SK-N-SH treated with all-trans-retinoic acid at 6 μM for 48 hours (cell line): ENCODE measurements at regions not wholly inside any gene's neighbourhood (a gene's known extent, or its start where the extent isn't known, plus 50 kb on each side); places are given as distances from the start of the nearest gene placed in this dataset.

Source experiments
- ATAC-seq: fragments of 200-7000 bp; cut with Tn5 transposase; 3 replicates; pipeline ENCODE4 v1.9.1; 2020; ENCODE audit warnings: mild to moderate bottlenecking, moderate library complexity
- ARNTL ChIP-seq: fragments of 450-650 bp; formaldehyde crosslinking; IDR thresholded peaks from 2 replicates; pipeline ENCODE4 v1.5.0; 2020; ENCODE audit warnings: low read depth, mild to moderate bottlenecking, moderate library complexity, borderline replicate concordance
- BACH2 ChIP-seq: fragments of 250-450 bp; sonication (Bioruptor Pico); IDR thresholded peaks from 2 replicates; pipeline ENCODE4 v1.9.0; 2021; ENCODE audit warnings: mild to moderate bottlenecking, borderline replicate concordance
- CSDC2 ChIP-seq: fragments of 250-450 bp; sonication (Bioruptor Pico); IDR thresholded peaks from 2 replicates; pipeline ENCODE4 v1.5.0; 2020; ENCODE audit warnings: mild to moderate bottlenecking, moderate library complexity
- ESRRG ChIP-seq: fragments of 250-450 bp; sonication (Bioruptor Pico); IDR thresholded peaks from 2 replicates; pipeline ENCODE4 v1.6.1; 2021; ENCODE audit warnings: mild to moderate bottlenecking
- GLIS3 ChIP-seq: fragments of 250-450 bp; sonication (Bioruptor Pico); IDR thresholded peaks from 2 replicates; pipeline ENCODE4 v1.5.0; 2020; ENCODE audit warnings: mild to moderate bottlenecking, moderate library complexity
- ISL1 ChIP-seq: fragments of 250-450 bp; sonication (Bioruptor Pico); IDR thresholded peaks from 2 replicates; pipeline ENCODE4 v2.1.2; 2022; ENCODE audit warnings: mild to moderate bottlenecking, moderate library complexity
- OSR1 ChIP-seq: fragments of 250-450 bp; sonication (Bioruptor Pico); IDR thresholded peaks from 2 replicates; pipeline ENCODE4 v1.8.0; 2022; ENCODE audit warnings: moderate library complexity, mild to moderate bottlenecking, inconsistent platforms
- PPARA ChIP-seq: fragments of 250-450 bp; sonication (Bioruptor Pico); IDR thresholded peaks from 2 replicates; pipeline ENCODE4 v1.5.0; 2020; ENCODE audit warnings: mild to moderate bottlenecking, borderline replicate concordance
- RARB ChIP-seq: fragments of 250-450 bp; sonication (Bioruptor Pico); IDR thresholded peaks from 2 replicates; pipeline ENCODE4 v1.8.0; 2021; ENCODE audit warnings: mild to moderate bottlenecking, moderate library complexity
- SNAI2 ChIP-seq: fragments of 250-450 bp; sonication (Bioruptor Pico); IDR thresholded peaks from 2 replicates; pipeline ENCODE4 v1.5.0; 2020; ENCODE audit warnings: mild to moderate bottlenecking, moderate library complexity
- TCF4 ChIP-seq: fragments of 250-450 bp; sonication (Bioruptor Pico); IDR thresholded peaks from 2 replicates; pipeline ENCODE4 v1.8.0; 2021; ENCODE audit warnings: mild to moderate bottlenecking, moderate library complexity, borderline replicate concordance
- TOX ChIP-seq: fragments of 250-450 bp; sonication (Bioruptor Pico); IDR thresholded peaks from 2 replicates; pipeline ENCODE4 v1.8.0; 2021; ENCODE audit warnings: mild to moderate bottlenecking, moderate library complexity, borderline replicate concordance
- ZC3H10 ChIP-seq: fragments of 250-450 bp; sonication (Bioruptor Pico); IDR thresholded peaks from 2 replicates; pipeline ENCODE4 v1.5.1; 2021; ENCODE audit warnings: mild to moderate bottlenecking, moderate library complexity
- ZFP3 ChIP-seq: fragments of 250-450 bp; sonication (Bioruptor Pico); IDR thresholded peaks from 2 replicates; pipeline ENCODE4 v1.5.0; 2020; ENCODE audit warnings: mild to moderate bottlenecking, moderate library complexity
- ZFP30 ChIP-seq: fragments of 450-650 bp; formaldehyde crosslinking; IDR thresholded peaks from 2 replicates; pipeline ENCODE4 v1.5.0; 2022; ENCODE audit warnings: mild to moderate bottlenecking, moderate library complexity
- ZNF565 ChIP-seq: fragments of 450-650 bp; formaldehyde crosslinking; conservative IDR thresholded peaks from 2 replicates; pipeline ENCODE4 v1.5.0; 2020; ENCODE audit warnings: low read depth, mild to moderate bottlenecking, moderate library complexity
- ZNF70 ChIP-seq: fragments of 450-650 bp; formaldehyde crosslinking; IDR thresholded peaks from 2 replicates; pipeline ENCODE4 v1.5.0; 2020; ENCODE audit warnings: mild to moderate bottlenecking, moderate library complexity
- ZNF8 ChIP-seq: fragments of 450-650 bp; formaldehyde crosslinking; IDR thresholded peaks from 2 replicates; pipeline ENCODE4 v1.5.0; 2020; ENCODE audit warnings: mild to moderate bottlenecking, moderate library complexity
- TF ChIP-seq, protein P1 (sequence below): fragments of 250-450 bp; sonication (Bioruptor Pico); IDR thresholded peaks from 2 replicates; pipeline ENCODE4 v1.5.1; 2021; ENCODE audit warnings: mild to moderate bottlenecking, moderate library complexity
- TF ChIP-seq, protein P2 (sequence below): fragments of 250-450 bp; sonication (Bioruptor Pico); IDR thresholded peaks from 2 replicates; pipeline ENCODE4 v1.5.0; 2020; ENCODE audit warnings: mild to moderate bottlenecking, moderate library complexity
- TF ChIP-seq, protein P3 (sequence below): fragments of 250-450 bp; sonication (Bioruptor Pico); IDR thresholded peaks from 2 replicates; pipeline ENCODE4 v1.8.0; 2021; ENCODE audit warnings: low read depth, mild to moderate bottlenecking, moderate library complexity, borderline replicate concordance
- TF ChIP-seq, protein P4 (sequence below): fragments of 250-450 bp; sonication (Bioruptor Pico); IDR thresholded peaks from 2 replicates; pipeline ENCODE4 v1.5.1; 2020; ENCODE audit warnings: low read depth, mild to moderate bottlenecking, moderate library complexity
- TF ChIP-seq, protein P5 (sequence below): fragments of 250-450 bp; sonication (Bioruptor Pico); IDR thresholded peaks from 2 replicates; pipeline ENCODE4 v1.8.0; 2020; ENCODE audit warnings: mild to moderate bottlenecking, moderate library complexity, borderline replicate concordance

DNA sequence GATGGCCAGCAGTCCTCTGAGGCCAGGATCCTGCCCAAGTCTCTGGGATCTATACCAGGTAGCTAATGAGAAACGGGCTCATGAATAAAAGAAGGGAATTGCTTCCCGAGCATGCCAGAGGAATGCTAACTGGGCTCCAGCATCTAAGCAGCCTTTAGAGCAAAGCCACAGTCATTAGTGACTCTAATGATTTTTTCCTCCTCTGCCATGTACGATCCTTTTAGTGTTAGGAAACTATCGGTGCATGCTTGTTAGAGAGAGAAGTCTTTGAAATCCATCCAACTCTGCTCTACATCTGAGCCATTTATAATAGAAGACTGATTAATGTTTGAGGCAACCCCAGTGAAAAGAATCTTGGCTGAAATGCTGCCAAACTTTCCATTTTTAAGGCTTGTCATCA lies 124.9 kb upstream of the TCERG1L start:
- no peak for ATAC-seq
- TF ChIP-seq PPARA, result no peak
- no peak for TF ChIP-seq ARNTL (CRISPR knock-in tag)
- no peak for TF ChIP-seq GLIS3
- TF ChIP-seq TOX (CRISPR knock-in tag), result no peak
- TF ChIP-seq, protein P1, sequence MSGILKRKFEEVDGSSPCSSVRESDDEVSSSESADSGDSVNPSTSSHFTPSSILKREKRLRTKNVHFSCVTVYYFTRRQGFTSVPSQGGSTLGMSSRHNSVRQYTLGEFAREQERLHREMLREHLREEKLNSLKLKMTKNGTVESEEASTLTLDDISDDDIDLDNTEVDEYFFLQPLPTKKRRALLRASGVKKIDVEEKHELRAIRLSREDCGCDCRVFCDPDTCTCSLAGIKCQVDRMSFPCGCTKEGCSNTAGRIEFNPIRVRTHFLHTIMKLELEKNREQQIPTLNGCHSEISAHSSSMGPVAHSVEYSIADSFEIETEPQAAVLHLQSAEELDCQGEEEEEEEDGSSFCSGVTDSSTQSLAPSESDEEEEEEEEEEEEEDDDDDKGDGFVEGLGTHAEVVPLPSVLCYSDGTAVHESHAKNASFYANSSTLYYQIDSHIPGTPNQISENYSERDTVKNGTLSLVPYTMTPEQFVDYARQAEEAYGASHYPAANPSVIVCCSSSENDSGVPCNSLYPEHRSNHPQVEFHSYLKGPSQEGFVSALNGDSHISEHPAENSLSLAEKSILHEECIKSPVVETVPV (CRISPR knock-in tag), result no peak
- TF ChIP-seq ESRRG (CRISPR knock-in tag), result no peak
- TF ChIP-seq OSR1 (CRISPR knock-in tag), result no peak
- TF ChIP-seq RARB (CRISPR knock-in tag), result no peak
- TF ChIP-seq ZNF70 (CRISPR knock-in tag), result no peak
- TF ChIP-seq, protein P2, sequence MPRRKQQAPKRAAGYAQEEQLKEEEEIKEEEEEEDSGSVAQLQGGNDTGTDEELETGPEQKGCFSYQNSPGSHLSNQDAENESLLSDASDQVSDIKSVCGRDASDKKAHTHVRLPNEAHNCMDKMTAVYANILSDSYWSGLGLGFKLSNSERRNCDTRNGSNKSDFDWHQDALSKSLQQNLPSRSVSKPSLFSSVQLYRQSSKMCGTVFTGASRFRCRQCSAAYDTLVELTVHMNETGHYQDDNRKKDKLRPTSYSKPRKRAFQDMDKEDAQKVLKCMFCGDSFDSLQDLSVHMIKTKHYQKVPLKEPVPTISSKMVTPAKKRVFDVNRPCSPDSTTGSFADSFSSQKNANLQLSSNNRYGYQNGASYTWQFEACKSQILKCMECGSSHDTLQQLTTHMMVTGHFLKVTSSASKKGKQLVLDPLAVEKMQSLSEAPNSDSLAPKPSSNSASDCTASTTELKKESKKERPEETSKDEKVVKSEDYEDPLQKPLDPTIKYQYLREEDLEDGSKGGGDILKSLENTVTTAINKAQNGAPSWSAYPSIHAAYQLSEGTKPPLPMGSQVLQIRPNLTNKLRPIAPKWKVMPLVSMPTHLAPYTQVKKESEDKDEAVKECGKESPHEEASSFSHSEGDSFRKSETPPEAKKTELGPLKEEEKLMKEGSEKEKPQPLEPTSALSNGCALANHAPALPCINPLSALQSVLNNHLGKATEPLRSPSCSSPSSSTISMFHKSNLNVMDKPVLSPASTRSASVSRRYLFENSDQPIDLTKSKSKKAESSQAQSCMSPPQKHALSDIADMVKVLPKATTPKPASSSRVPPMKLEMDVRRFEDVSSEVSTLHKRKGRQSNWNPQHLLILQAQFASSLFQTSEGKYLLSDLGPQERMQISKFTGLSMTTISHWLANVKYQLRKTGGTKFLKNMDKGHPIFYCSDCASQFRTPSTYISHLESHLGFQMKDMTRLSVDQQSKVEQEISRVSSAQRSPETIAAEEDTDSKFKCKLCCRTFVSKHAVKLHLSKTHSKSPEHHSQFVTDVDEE (CRISPR knock-in tag), result no peak
- no peak for TF ChIP-seq ZFP30
- TF ChIP-seq, protein P3, sequence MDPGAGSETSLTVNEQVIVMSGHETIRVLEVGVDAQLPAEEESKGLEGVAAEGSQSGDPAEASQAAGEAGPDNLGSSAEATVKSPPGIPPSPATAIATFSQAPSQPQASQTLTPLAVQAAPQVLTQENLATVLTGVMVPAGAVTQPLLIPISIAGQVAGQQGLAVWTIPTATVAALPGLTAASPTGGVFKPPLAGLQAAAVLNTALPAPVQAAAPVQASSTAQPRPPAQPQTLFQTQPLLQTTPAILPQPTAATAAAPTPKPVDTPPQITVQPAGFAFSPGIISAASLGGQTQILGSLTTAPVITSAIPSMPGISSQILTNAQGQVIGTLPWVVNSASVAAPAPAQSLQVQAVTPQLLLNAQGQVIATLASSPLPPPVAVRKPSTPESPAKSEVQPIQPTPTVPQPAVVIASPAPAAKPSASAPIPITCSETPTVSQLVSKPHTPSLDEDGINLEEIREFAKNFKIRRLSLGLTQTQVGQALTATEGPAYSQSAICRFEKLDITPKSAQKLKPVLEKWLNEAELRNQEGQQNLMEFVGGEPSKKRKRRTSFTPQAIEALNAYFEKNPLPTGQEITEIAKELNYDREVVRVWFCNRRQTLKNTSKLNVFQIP (CRISPR knock-in tag), result no peak
- no peak for TF ChIP-seq ZC3H10 (CRISPR knock-in tag)
- no peak for TF ChIP-seq TCF4 (CRISPR knock-in tag)
- no peak for TF ChIP-seq SNAI2 (CRISPR knock-in tag)
- TF ChIP-seq, all 23 proteins: peak for 0

DNA sequence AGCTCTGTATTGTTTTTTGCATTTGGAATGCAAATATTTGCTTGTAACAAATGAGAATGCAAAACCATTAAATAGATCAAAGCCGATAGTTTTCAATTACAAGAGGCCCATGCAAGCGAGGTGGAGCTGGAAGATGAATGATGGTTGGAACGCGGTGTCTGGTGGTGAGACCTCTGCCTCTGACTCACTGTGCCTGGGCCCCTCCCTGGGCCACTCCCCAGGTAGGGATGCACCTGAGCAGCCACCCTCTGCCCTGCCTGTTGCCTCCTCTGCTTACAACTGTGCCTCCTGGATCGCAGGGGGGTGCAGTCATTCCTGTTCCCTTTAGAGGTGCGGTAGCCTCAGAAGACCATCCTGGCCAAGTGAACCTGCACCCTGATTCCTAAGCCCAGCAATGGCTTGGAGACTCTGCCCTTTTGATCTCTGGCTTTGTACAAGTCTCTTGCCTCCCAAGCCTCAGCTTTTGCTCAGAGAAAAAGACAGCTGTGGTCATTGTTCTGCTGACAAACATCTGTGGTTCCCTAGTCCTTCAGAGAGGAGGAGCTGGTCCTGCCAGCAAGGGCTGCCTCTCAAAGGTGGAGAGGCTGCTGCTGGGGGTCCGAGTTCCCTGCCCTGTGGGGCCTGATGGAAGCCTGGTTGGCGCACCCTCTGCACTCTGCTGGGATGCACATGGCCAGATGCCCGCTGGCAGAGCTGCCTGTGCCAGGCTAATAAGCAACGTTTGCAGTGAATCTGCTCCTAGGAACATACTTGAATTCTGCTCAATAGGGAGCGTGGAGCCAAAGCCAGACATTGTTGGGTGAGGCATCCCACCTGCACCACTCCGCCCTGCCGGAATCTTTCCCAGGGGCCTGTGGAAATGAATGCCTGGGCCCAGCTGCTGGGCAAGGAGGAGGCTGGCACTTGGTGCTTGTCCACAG lies 126.3 kb upstream of the TCERG1L start:
- TF ChIP-seq PPARA, result no peak
- no peak for TF ChIP-seq ZNF8 (CRISPR knock-in tag)
- no peak for ATAC-seq

DNA sequence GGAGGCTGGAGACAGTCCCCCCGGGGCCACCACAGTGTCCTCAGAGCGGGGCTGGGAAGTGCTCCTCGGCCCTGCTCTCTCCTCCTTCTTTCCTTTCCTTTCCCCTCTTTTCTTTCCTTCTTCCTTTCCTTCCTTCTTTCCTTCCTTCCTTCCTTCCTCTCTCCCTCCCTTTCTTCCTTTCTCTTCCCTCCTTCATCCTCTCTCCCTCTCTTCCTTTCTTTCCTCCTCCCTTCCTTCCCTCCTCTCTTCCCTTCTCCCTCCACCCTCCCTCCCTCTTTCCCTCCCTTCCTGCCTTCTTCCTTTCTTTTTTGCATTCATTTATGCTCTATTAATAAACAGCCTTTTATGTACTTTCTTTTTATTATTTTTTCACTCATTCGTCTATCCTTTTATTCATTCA lies 127.1 kb upstream of the TCERG1L start:
- no peak for ATAC-seq
- TF ChIP-seq ZC3H10 (CRISPR knock-in tag) (no peak), RARB (CRISPR knock-in tag) (no peak)

DNA sequence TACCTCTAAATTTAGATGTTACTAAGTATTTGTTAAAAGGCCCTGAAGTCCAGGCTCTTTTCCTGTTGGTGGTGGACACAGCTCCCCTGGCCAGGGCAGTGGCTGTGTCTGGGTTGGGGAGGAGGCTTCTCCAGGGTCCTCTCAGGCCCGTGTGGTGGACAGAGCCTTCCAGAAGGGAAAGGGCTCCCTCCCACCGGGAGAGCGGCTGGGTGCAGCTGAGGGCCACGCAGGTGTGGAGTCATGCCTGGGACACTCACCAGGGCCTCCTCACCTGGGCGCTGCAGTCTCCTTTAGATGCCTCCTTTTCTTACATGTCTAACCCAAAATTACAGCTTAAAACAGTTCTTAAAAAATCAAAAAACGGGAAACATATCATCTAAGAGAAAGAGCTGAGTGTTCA lies 128.2 kb upstream of the TCERG1L start:
- ATAC-seq, result no peak
- no peak for TF ChIP-seq ZFP3

DNA sequence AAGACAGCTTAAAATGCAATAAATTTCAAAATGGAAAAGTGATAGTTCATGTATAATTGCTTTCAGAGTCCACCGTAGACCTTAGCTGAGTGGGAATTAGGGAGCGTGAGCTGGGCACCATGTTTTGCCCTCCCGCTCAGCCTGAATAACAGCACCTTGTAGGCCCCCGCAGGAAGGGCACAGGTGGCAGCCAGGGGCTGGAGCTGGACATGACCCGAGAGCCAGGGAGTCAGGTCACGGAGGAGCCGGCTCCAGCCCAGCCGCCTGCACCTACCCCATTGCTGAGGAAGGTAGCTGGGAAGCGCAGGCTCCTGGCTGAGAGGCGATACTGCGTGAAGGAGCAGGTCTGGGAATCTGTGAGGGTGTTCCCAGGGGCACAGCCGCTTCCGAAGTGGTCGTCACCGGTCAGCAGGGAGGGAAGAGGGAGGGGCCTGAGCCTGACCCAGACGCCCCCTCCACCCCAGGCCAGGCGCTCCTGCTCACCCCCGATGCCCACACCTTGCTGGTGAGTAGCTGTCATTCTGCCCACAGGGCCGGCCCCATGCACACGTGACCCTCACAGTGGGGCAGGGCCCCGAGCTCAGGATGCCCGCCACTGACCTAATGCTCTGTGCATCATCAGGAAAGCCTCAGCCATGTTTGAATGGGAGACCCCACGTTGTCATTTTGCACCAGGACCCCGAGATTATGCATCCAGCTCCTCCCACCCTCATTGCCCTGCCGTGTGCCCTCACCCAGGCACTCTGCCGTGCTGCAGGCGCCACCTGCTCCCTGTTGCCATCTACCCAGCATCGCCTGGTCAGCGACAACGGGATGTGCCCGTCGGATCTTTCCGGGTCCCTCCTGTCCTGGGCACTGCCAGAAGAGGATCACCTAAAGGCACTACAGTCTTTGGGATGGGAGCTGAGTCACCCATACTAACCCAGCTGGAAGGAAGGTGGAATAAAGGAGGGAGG lies 129.2 kb upstream of the TCERG1L start:
- no peak for ATAC-seq
- TF ChIP-seq ZNF8 (CRISPR knock-in tag) (no peak), ESRRG (CRISPR knock-in tag) (no peak), SNAI2 (CRISPR knock-in tag) (no peak), CSDC2 (CRISPR knock-in tag) (no peak), TCF4 (CRISPR knock-in tag) (no peak), OSR1 (CRISPR knock-in tag) (no peak), ZNF565 (CRISPR knock-in tag) (no peak), ISL1 (CRISPR knock-in tag) (no peak), PPARA (no peak), ZFP3 (no peak), BACH2 (no peak), ZFP30 (no peak), ZNF70 (CRISPR knock-in tag) (no peak), ARNTL (CRISPR knock-in tag) (no peak), RARB (CRISPR knock-in tag) (no peak)
- TF ChIP-seq, protein P4, sequence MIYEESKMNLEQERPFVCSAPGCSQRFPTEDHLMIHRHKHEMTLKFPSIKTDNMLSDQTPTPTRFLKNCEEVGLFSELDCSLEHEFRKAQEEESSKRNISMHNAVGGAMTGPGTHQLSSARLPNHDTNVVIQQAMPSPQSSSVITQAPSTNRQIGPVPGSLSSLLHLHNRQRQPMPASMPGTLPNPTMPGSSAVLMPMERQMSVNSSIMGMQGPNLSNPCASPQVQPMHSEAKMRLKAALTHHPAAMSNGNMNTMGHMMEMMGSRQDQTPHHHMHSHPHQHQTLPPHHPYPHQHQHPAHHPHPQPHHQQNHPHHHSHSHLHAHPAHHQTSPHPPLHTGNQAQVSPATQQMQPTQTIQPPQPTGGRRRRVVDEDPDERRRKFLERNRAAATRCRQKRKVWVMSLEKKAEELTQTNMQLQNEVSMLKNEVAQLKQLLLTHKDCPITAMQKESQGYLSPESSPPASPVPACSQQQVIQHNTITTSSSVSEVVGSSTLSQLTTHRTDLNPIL, result no peak
- TF ChIP-seq, protein P5, sequence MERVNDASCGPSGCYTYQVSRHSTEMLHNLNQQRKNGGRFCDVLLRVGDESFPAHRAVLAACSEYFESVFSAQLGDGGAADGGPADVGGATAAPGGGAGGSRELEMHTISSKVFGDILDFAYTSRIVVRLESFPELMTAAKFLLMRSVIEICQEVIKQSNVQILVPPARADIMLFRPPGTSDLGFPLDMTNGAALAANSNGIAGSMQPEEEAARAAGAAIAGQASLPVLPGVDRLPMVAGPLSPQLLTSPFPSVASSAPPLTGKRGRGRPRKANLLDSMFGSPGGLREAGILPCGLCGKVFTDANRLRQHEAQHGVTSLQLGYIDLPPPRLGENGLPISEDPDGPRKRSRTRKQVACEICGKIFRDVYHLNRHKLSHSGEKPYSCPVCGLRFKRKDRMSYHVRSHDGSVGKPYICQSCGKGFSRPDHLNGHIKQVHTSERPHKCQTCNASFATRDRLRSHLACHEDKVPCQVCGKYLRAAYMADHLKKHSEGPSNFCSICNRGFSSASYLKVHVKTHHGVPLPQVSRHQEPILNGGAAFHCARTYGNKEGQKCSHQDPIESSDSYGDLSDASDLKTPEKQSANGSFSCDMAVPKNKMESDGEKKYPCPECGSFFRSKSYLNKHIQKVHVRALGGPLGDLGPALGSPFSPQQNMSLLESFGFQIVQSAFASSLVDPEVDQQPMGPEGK, result no peak
